ENCODE measurements at regions not wholly inside any gene's neighbourhood (a gene's known extent, or its start where the extent isn't known, plus 50 kb on each side); places are given as distances from the start of the nearest gene placed in this dataset.
"Not testable (repeated sequence)": the region's sequence is repeated elsewhere in the genome, so short reads cannot be mapped to it uniquely, and the experiment has no call there.

- not testable (repeated sequence) for DNase-seq (ENCODE audit: extremely low read depth, low read depth); H3K4me3 ChIP-seq (replicated peaks; ENCODE audit: low read depth, low read length)
These were observed 183.7 kb upstream of the AKAP13 start for GRCh38 chr15:85196697-85197096.

DNA sequence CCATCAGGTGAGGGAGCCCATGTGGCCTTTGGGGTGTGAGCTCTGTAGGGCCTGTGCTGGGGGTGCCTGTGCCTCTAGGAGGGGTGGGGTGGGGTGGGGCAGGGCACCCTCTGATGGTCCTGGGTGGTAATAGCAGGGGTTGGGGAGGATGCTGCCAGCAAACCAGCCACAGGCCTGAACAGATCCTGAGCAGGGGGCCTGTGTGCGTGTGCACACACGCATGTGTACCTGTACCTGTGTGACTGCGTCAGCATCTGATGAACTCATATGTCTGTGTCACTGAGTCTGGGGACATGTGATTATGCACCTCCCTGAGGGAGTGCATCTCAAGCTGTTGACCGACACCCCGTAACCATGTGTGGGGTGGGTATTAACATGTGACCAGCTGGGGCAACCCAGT, 182.8 kb upstream of the AKAP13 start:
- DNase-seq (ENCODE audit: extremely low read depth, low read depth); H3K4me3 ChIP-seq (replicated peaks; ENCODE audit: low read depth, low read length): not testable (repeated sequence)

- DNase-seq (ENCODE audit: extremely low read depth, low read depth); H3K4me3 ChIP-seq (replicated peaks; ENCODE audit: low read depth, low read length): not testable (repeated sequence)
These were observed 182.0 kb upstream of the AKAP13 start for GRCh38 chr15:85198432-85198831.

- H3K4me3 ChIP-seq (replicated peaks; ENCODE audit: low read depth, low read length) = not testable (repeated sequence)
These were observed 180.2 kb upstream of the AKAP13 start for GRCh38 chr15:85200215-85200614.

GRCh38 chr15:85201118-85201793, 179.1 kb upstream of the AKAP13 start:
- not testable (repeated sequence) for H3K4me3 ChIP-seq (replicated peaks; ENCODE audit: low read depth, low read length); DNase-seq (ENCODE audit: extremely low read depth, low read depth)

More at GRCh38 chr15:85200215-85200614, 180.2 kb upstream of the AKAP13 start:
- DNase-seq (ENCODE audit: extremely low read depth, low read depth) = not testable (repeated sequence)

DNA sequence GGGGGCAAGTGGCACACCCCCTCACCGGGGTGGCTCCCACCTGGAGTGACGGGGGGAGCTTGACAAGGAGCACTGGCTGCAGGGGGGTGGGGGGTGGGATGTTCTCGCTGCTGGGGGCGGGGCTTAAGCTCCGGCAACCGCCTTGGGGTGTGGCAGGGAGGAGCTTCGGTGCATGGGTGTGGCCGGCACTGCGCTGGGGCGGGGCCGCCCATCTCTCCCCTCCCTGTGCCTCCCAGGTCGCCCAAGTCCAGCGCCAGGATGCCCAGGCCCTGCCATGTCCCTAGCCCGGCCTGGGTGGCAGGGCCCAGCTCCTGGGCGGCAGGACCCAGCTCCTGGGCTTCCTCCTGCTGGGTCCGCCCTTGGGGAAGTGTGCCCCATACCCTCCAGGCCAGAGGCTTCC, 175.9 kb upstream of the AKAP13 start:
- not testable (repeated sequence) for H3K4me3 ChIP-seq (replicated peaks; ENCODE audit: low read depth, low read length); DNase-seq (ENCODE audit: extremely low read depth, low read depth)

DNA sequence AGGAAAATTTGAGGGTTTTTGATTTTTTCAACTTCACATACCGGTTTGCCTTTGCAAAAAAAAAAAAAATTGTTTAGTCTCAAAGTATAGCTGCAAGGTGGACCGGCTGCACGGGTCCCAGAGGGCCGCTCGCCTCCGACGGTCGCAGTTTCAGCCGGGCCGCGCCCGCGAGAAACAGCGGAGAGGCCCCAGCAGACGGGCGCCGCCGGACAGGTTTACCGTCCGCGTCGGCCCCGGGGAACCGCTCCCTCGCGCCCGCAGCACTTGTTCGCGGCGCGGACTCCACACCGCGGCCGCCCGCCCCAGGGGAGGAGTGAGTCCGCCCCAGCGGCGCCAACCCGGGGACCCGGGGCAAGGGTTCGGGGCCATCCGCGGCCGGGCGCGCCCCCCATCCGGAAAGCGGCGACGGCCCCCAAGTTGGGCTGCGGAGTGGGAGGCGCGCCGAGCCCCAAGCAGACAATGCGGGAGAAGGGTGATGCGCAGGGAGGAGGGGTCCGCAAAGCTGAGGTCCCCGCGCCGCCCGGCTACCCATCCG, 146.5 kb upstream of the AKAP13 start:
- H3K4me3 ChIP-seq (replicated peaks; ENCODE audit: low read depth, low read length) = peak overlapping the region; percentile 35
- DNase-seq (ENCODE audit: extremely low read depth, low read depth) = not testable (repeated sequence)

DNA sequence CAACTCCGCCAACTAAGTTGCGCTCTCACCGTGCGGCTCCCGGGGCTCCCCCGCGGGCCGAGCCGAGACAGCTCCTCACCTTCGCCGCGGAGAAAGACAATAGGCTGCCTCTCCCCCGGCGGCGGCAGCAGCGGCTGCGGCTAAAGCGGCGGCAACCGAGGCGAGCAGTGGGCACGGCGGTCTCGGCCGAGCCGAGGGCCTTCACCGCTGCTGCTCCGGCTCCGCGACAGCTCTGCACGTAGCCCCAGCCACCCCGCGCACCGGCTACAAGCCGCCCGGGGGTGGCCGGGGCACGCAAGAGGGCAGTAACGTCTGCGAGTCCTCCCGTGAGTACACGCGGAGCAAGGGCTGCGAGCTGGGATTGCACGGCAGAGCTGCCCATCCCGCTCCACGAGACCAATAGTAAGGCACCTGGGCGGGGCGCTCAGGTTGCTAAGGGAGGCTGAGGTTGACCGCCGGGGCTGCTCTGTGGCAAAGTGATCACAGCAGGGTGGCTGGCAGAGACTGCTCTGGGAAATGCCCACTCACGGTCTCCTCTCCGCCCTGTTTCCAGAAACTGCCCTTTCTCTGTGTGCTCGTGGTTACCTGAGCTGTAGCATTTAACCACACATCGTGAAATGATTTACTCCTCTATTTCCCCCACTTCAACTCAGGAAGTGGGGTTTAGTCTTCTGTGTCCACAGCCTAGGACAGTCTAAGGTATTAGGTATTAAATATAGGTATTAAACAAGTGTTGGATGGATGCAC, 145.8 kb upstream of the AKAP13 start:
- peak overlapping the region; percentile 11; the same call in 1 of the 2 replicates for H3K4me3 ChIP-seq (replicated peaks; ENCODE audit: low read depth, low read length)
- DNase-seq (ENCODE audit: extremely low read depth, low read depth) = not testable (repeated sequence)

DNA sequence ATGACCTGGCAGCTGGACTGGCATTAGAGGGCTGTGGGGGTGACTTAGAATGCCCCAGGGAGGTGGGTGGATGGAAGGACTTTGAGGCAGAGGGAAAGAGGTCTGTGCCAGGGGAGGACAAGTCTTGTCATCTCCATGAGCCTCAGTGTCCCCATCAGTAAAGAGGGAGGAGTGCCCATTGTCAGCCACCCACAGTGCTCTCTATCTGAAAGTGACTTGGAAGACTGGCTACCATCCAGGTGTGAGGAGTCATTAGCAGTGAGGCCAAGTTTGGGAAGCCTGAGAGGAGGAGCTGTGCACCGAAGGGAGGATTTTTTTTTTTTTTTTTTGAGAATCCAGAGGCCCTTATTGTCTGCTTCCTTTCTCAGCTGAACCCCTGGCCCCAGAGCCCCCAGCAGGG, 136.3 kb upstream of the AKAP13 start:
- not testable (repeated sequence) for DNase-seq (ENCODE audit: extremely low read depth, low read depth); H3K4me3 ChIP-seq (replicated peaks; ENCODE audit: low read depth, low read length)

- DNase-seq (ENCODE audit: extremely low read depth, low read depth); H3K4me3 ChIP-seq (replicated peaks; ENCODE audit: low read depth, low read length): not testable (repeated sequence)
- peak; percentile 5 for TF ChIP-seq CTCF (IDR thresholded peaks at IDR 0.05; ENCODE audit: low read depth, low read length, missing control alignments)
These were observed 129.4 kb upstream of the AKAP13 start for GRCh38 chr15:85250938-85251542.

GRCh38 chr15:85253196-85253915, 127.0 kb upstream of the AKAP13 start:
- not testable (repeated sequence) for DNase-seq (ENCODE audit: extremely low read depth, low read depth); H3K4me3 ChIP-seq (replicated peaks; ENCODE audit: low read depth, low read length)

GRCh38 chr15:85254961-85255360, 125.4 kb upstream of the AKAP13 start:
- not testable (repeated sequence) for H3K4me3 ChIP-seq (replicated peaks; ENCODE audit: low read depth, low read length); DNase-seq (ENCODE audit: extremely low read depth, low read depth)

GRCh38 chr15:85255502-85255901, 124.9 kb upstream of the AKAP13 start:
- DNase-seq (ENCODE audit: extremely low read depth, low read depth); H3K4me3 ChIP-seq (replicated peaks; ENCODE audit: low read depth, low read length): not testable (repeated sequence)

GRCh38 chr15:85256009-85256997, 124.1 kb upstream of the AKAP13 start:
- DNase-seq (ENCODE audit: extremely low read depth, low read depth); H3K4me3 ChIP-seq (replicated peaks; ENCODE audit: low read depth, low read length): not testable (repeated sequence)

- DNase-seq (ENCODE audit: extremely low read depth, low read depth); H3K4me3 ChIP-seq (replicated peaks; ENCODE audit: low read depth, low read length): not testable (repeated sequence)
These were observed 122.3 kb upstream of the AKAP13 start for GRCh38 chr15:85258062-85258445.
